ENCODE measurements at regions not wholly inside any gene's neighbourhood (a gene's known extent, or its start where the extent isn't known, plus 50 kb on each side); places are given as distances from the start of the nearest gene placed in this dataset.

- CTCF ChIA-PET, result no interaction called here
- Mint-ChIP-seq H3K4me1 (no peaks in the 10 kb centered on the region), H3K9me3 (ENCODE audit: insufficient read depth) (no peaks in the 10 kb centered on the region), H3K27me3 (peaks cover 20% of the 10 kb centered on the region), H3K4me3 (no peak overlapping the region), H3K27ac (no peak overlapping the region)
- H3K9ac ChIP-seq (ENCODE audit: low read length), result no peak overlapping the region
- WGBS (ENCODE audit: insufficient coverage), result 90% methylated on average over 2 of the region's 6 CpGs
- H3K27me3 ChIP-seq (replicated peaks in 1 of 4; ENCODE audit: control extremely low read depth in 1 of 4, control insufficient read depth in 3 of 4, insufficient read depth in 4 of 4, low read length in 3 of 4), result peaks cover 0 to 7% (median under 1%) of the 10 kb centered on the region in 4 experiments
- POLR2A ChIA-PET, result no interaction called here
- TF ChIP-seq, protein P1, sequence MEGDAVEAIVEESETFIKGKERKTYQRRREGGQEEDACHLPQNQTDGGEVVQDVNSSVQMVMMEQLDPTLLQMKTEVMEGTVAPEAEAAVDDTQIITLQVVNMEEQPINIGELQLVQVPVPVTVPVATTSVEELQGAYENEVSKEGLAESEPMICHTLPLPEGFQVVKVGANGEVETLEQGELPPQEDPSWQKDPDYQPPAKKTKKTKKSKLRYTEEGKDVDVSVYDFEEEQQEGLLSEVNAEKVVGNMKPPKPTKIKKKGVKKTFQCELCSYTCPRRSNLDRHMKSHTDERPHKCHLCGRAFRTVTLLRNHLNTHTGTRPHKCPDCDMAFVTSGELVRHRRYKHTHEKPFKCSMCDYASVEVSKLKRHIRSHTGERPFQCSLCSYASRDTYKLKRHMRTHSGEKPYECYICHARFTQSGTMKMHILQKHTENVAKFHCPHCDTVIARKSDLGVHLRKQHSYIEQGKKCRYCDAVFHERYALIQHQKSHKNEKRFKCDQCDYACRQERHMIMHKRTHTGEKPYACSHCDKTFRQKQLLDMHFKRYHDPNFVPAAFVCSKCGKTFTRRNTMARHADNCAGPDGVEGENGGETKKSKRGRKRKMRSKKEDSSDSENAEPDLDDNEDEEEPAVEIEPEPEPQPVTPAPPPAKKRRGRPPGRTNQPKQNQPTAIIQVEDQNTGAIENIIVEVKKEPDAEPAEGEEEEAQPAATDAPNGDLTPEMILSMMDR (IDR thresholded peaks at IDR 0.05), result no peak
- no peak for TF ChIP-seq EZH2 (IDR thresholded peaks at IDR 0.05; ENCODE audit: borderline replicate concordance, insufficient read depth, low read depth, low read length, poor library complexity, severe bottlenecking)
- H3K27ac ChIP-seq (ENCODE audit: low read length in 2 of 2), result no peak overlapping the region
- peak overlapping the region; percentile 5 for H2AFZ ChIP-seq (ENCODE audit: insufficient read depth, low read depth, low read length, poor library complexity, severe bottlenecking)
- H3K4me2 ChIP-seq (replicated peaks; ENCODE audit: low read depth, low read length, poor library complexity, severe bottlenecking), result no peak overlapping the region
- H4K20me1 ChIP-seq (ENCODE audit: control insufficient read depth, insufficient read depth, low read length, poor library complexity, severe bottlenecking), result no peaks in the 10 kb centered on the region
- peaks cover 0 to 3% (median 0%) of the 10 kb centered on the region in 3 donors for H3K9me3 ChIP-seq (ENCODE audit: control extremely low read depth in 1 of 3, control insufficient read depth in 2 of 3, insufficient read depth in 1 of 3, low read length in 2 of 3)
- H3K4me1 ChIP-seq (ENCODE audit: control insufficient read depth in 2 of 2, insufficient read depth in 2 of 2, low read length in 2 of 2), result no peaks in the 10 kb centered on the region
- DNase-seq, result no peak
- H3K4me3 ChIP-seq (ENCODE audit: control extremely low read depth in 1 of 5, extremely low read depth in 1 of 5, insufficient read depth in 1 of 5, low read depth in 2 of 5, low read length in 4 of 5), result no peak overlapping the region
- H3K79me2 ChIP-seq (ENCODE audit: control insufficient read depth, insufficient read depth, low read length), result no peaks in the 10 kb centered on the region
- intact Hi-C loops (cut with micrococcal nuclease), result no loop called here
- no peak for ATAC-seq (ENCODE audit: low read depth)
- H3K36me3 ChIP-seq (replicated peaks in 1 of 2; ENCODE audit: control extremely low read depth in 1 of 2, control insufficient read depth in 1 of 2, extremely low read depth in 1 of 2, insufficient read depth in 2 of 2, low read length in 1 of 2), result no peaks in the 10 kb centered on the region
Measured at GRCh38 chr9:91486699-91487497, 63.3 kb upstream of the NFIL3 start.

GRCh38 chr9:91485006-91485405, 61.4 kb upstream of the NFIL3 start:
- ATAC-seq (ENCODE audit: low read depth), result no peak
- no peaks in the 10 kb centered on the region for H4K20me1 ChIP-seq (ENCODE audit: control insufficient read depth, insufficient read depth, low read length, poor library complexity, severe bottlenecking)
- DNase-seq, result no peak
- H3K9me3 Mint-ChIP-seq (ENCODE audit: insufficient read depth), result no peaks in the 10 kb centered on the region
- ChIA-PET POLR2A (no interaction called here), CTCF (no interaction called here)
- peaks cover 0 to 3% (median 0%) of the 10 kb centered on the region in 3 donors for H3K9me3 ChIP-seq (ENCODE audit: control extremely low read depth in 1 of 3, control insufficient read depth in 2 of 3, insufficient read depth in 1 of 3, low read length in 2 of 3)
- H3K36me3 ChIP-seq (replicated peaks in 1 of 2; ENCODE audit: control extremely low read depth in 1 of 2, control insufficient read depth in 1 of 2, extremely low read depth in 1 of 2, insufficient read depth in 2 of 2, low read length in 1 of 2), result no peaks in the 10 kb centered on the region
- 100% methylated on average over 4 of the region's 5 CpGs for WGBS (ENCODE audit: insufficient coverage)
- H3K27me3 Mint-ChIP-seq, result peaks cover 29% of the 10 kb centered on the region
- H3K9ac ChIP-seq (ENCODE audit: low read length), result no peak overlapping the region
- no peak overlapping the region for H3K4me3 ChIP-seq (ENCODE audit: control extremely low read depth in 1 of 5, extremely low read depth in 1 of 5, insufficient read depth in 1 of 5, low read depth in 2 of 5, low read length in 4 of 5)
- H3K4me1 ChIP-seq (ENCODE audit: control insufficient read depth in 2 of 2, insufficient read depth in 2 of 2, low read length in 2 of 2), result no peaks in the 10 kb centered on the region
- H3K4me1 Mint-ChIP-seq, result no peaks in the 10 kb centered on the region
- intact Hi-C loops (cut with micrococcal nuclease), result no loop called here
- TF ChIP-seq, protein P1 (IDR thresholded peaks at IDR 0.05), result no peak
- TF ChIP-seq EZH2 (IDR thresholded peaks at IDR 0.05; ENCODE audit: borderline replicate concordance, insufficient read depth, low read depth, low read length, poor library complexity, severe bottlenecking), result no peak
- H2AFZ ChIP-seq (ENCODE audit: insufficient read depth, low read depth, low read length, poor library complexity, severe bottlenecking), result no peak overlapping the region
- H3K27ac ChIP-seq (ENCODE audit: low read length in 2 of 2), result no peak overlapping the region
- no peak overlapping the region for H3K4me3 Mint-ChIP-seq
- H3K27ac Mint-ChIP-seq, result no peak overlapping the region
- H3K27me3 ChIP-seq (replicated peaks in 1 of 4; ENCODE audit: control extremely low read depth in 1 of 4, control insufficient read depth in 3 of 4, insufficient read depth in 4 of 4, low read length in 3 of 4), result peaks cover 0 to 7% (median under 1%) of the 10 kb centered on the region in 4 experiments
- no peaks in the 10 kb centered on the region for H3K79me2 ChIP-seq (ENCODE audit: control insufficient read depth, insufficient read depth, low read length)
- H3K4me2 ChIP-seq (replicated peaks; ENCODE audit: low read depth, low read length, poor library complexity, severe bottlenecking), result no peak overlapping the region
